Cardiac muscle cell (in vitro differentiated cells and primary cell): ENCODE measurements at regions not wholly inside any gene's neighbourhood (a gene's known extent, or its start where the extent isn't known, plus 50 kb on each side); places are given as distances from the start of the nearest gene placed in this dataset.
A peak's percentile ranks its signal among the peaks of the same experiment; 100 is the strongest.

Source experiments
- DNase-seq, 2 donors: peaks; one replicate each; pipeline versions ENCODE4 v3.0.0 to v3.0.0-alpha.2; 2010 to 2017; ENCODE audit warnings: low read depth in 1 of 2, low spot score in 1 of 2
- H3K27ac ChIP-seq: fragments of 200-600 bp; sonication (generic); 2 replicates; pipeline ENCODE4 v1.5.1; 2016
- H3K27me3 ChIP-seq: fragments of 200-600 bp; sonication (generic); 2 replicates; pipeline ENCODE4 v1.6.0; 2016; ENCODE audit warnings: control low read depth
- H3K36me3 ChIP-seq: fragments of 200-600 bp; sonication (generic); 2 replicates; pipeline ENCODE4 v1.5.1; 2016; ENCODE audit warnings: control low read depth
- H3K4me1 ChIP-seq: fragments of 200-600 bp; sonication (generic); 2 replicates; pipeline ENCODE4 v1.8.1; 2017; ENCODE audit warnings: low read depth, mild to moderate bottlenecking, mixed run types
- H3K4me3 ChIP-seq: fragments of 200-600 bp; sonication (generic); 2 replicates; pipeline ENCODE4 v1.5.1; 2016; ENCODE audit warnings: mild to moderate bottlenecking
- H3K9me3 ChIP-seq: fragments of 200-600 bp; sonication (generic); 2 replicates; pipeline ENCODE4 v1.5.1; 2017; ENCODE audit warnings: low read depth, mild to moderate bottlenecking, control low read depth
- TF ChIP-seq, protein P1 (sequence below): IDR thresholded peaks from 2 replicates; pipeline ENCODE4 v1.5.1; 2012; ENCODE audit warnings: low read depth, mild to moderate bottlenecking, low read length

DNA sequence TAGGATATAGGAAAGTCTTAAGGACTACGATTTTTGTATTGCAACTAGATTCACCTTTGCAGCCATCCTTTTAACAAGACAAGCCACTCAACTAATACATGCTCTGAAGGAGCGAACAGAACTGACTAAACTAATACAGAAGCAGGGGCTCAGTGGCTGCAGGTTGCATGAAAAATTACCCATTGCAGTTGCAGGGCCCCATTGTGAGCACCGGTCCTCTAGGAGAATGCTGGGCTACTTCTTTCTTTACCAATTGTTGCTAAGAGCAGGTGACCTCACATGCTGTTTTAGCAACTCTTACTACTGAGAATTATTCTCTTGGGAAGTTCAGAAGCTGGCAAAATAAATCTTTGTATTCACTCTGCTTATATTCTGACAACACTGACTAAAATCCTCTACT lies 64.0 kb upstream of the ANKRD1 start:
- Histone ChIP-seq H3K36me3 (no peaks in the 10 kb centered on the region), H3K4me1 (peaks cover 34% of the 10 kb centered on the region), H3K9me3 (no peaks in the 10 kb centered on the region), H3K27ac (no peak overlapping the region), H3K27me3 (peaks cover 3% of the 10 kb centered on the region), H3K4me3 (no peak overlapping the region)
- no peak for DNase-seq
- TF ChIP-seq, protein P1, sequence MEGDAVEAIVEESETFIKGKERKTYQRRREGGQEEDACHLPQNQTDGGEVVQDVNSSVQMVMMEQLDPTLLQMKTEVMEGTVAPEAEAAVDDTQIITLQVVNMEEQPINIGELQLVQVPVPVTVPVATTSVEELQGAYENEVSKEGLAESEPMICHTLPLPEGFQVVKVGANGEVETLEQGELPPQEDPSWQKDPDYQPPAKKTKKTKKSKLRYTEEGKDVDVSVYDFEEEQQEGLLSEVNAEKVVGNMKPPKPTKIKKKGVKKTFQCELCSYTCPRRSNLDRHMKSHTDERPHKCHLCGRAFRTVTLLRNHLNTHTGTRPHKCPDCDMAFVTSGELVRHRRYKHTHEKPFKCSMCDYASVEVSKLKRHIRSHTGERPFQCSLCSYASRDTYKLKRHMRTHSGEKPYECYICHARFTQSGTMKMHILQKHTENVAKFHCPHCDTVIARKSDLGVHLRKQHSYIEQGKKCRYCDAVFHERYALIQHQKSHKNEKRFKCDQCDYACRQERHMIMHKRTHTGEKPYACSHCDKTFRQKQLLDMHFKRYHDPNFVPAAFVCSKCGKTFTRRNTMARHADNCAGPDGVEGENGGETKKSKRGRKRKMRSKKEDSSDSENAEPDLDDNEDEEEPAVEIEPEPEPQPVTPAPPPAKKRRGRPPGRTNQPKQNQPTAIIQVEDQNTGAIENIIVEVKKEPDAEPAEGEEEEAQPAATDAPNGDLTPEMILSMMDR, result no peak

DNA sequence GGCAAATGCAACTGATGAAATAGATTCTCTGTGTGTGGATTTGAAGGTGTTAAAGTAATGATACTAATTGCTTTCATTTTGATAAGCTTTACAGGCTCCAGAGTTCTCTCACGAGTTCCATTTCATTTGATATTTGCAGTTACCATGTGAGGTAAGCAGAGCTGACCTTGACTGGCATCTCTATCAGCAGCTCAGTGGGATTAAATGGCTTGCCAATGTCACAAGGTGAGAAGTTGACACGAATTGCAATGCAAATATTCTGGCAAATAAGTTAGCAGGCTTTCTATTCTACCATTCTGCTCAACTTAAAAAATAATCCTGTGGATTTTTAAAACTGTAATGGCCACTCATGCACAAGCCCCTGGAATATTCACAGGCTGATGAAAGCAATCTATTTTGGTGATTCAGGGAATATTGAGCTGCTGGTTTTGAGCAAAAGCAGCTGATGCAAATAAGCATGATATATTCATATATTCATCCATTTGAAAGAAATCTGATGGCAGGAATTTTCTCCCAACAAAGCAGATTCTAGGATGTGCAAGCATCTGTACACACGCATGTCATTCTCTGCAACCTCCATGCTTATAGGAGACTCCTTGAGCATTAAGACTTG lies 64.5 kb upstream of the ANKRD1 start:
- Histone ChIP-seq H3K27ac (peak overlapping the region; percentile 39), H3K4me3 (no peak overlapping the region), H3K27me3 (peaks cover 3% of the 10 kb centered on the region), H3K9me3 (no peaks in the 10 kb centered on the region), H3K4me1 (peaks cover 34% of the 10 kb centered on the region), H3K36me3 (no peaks in the 10 kb centered on the region)
- TF ChIP-seq, protein P1, result no peak
- DNase-seq, result peak in 1 of 2 donors; percentile 13

DNA sequence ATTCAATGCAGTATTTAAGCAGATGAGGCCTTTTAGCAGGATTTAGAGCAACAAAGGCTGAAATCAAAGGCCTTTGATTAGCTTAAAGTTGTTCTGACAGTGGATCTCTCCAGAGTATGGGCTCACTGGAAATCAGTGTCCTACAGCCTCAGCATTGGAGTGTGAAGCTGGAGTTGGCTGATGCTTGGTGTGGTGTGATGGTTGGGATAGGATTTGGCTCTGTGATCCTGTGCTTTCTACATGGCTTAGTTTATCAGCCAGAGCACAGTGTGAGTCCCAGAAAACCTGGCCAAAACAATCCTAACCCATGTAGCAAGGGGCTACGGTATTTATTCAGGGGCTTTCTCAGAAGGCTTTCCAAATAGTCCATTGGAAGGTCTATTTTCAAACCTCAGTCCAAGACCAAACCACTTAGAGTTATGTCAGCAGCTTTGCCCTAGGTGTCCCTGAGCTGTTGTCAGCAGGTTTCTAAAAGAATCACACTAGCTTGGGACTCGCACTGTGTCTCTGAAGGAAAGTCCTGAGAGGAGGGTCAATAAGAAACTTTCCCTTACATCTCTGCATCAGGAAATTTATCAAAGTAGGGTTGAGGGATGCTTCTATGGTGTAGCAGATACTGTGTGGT lies 65.4 kb upstream of the ANKRD1 start:
- peak in 1 of 2 donors; percentile 77 for DNase-seq
- peaks cover 3% of the 10 kb centered on the region for H3K27me3 ChIP-seq
- no peaks in the 10 kb centered on the region for H3K9me3 ChIP-seq
- H3K4me3 ChIP-seq, result no peak overlapping the region
- H3K4me1 ChIP-seq, result peaks cover 34% of the 10 kb centered on the region
- H3K36me3 ChIP-seq, result no peaks in the 10 kb centered on the region
- peak overlapping the region; percentile 39 for H3K27ac ChIP-seq
- TF ChIP-seq, protein P1, result no peak

DNA sequence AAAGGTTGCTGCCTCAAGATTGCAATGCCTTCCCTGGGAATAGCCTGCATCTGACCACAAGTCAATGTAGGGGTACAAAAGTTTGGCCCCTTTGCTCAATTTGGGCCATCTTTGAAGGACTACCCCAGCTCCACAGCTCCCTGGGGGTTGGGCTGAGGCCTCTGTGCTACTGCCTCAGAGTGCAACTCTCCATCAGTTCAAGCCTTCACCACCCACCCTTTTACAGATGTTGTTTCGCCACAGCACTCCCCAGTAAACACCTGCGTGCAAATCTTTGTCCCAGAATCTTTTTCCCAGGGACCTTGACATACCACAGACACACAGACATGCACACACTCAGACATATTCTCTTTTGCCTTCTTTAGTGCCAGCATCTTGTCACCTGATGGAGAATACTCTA lies 66.0 kb upstream of the ANKRD1 start:
- Histone ChIP-seq H3K27me3 (peaks cover 3% of the 10 kb centered on the region), H3K4me1 (peaks cover 34% of the 10 kb centered on the region), H3K9me3 (no peaks in the 10 kb centered on the region), H3K27ac (peak overlapping the region; percentile 39), H3K36me3 (no peaks in the 10 kb centered on the region), H3K4me3 (no peak overlapping the region)
- DNase-seq, result no peak
- TF ChIP-seq, protein P1, result no peak

GRCh38 chr10:90987383-90987782 lies 66.5 kb upstream of the ANKRD1 start:
- no peak for DNase-seq
- Histone ChIP-seq H3K9me3 (no peaks in the 10 kb centered on the region), H3K36me3 (no peaks in the 10 kb centered on the region), H3K4me1 (peaks cover 34% of the 10 kb centered on the region), H3K27me3 (peaks cover 3% of the 10 kb centered on the region), H3K4me3 (no peak overlapping the region), H3K27ac (no peak overlapping the region)
- TF ChIP-seq, protein P1, result no peak
